ENCODE measurements at regions not wholly inside any gene's neighbourhood (a gene's known extent, or its start where the extent isn't known, plus 50 kb on each side); places are given as distances from the start of the nearest gene placed in this dataset.

GRCh38 chr5:74420947-74421346, 219.6 kb downstream of the ENC1 start:
- Histone ChIP-seq H4K20me1 (no peaks in the 10 kb centered on the region), H3K27ac (no peak overlapping the region), H3K9me3 (no peaks in the 10 kb centered on the region), H3K4me3 (no peak overlapping the region), H3K9ac (no peak overlapping the region), H3K4me1 (no peaks in the 10 kb centered on the region), H3K4me2 (no peak overlapping the region), H3K36me3 (no peaks in the 10 kb centered on the region), H3K27me3 (no peaks in the 10 kb centered on the region)
- no peak for TF ChIP-seq Cebpa-rat (IDR thresholded peaks at IDR 0.05)

- H3K27ac ChIP-seq, result no peak overlapping the region
- H3K9me3 ChIP-seq, result no peaks in the 10 kb centered on the region
- H3K27me3 ChIP-seq, result no peaks in the 10 kb centered on the region
- H3K4me2 ChIP-seq, result no peak overlapping the region
- H3K9ac ChIP-seq, result no peak overlapping the region
- H3K4me3 ChIP-seq, result no peak overlapping the region
- H3K36me3 ChIP-seq, result no peaks in the 10 kb centered on the region
- H3K4me1 ChIP-seq, result no peaks in the 10 kb centered on the region
- TF ChIP-seq Cebpa-rat (IDR thresholded peaks at IDR 0.05), result no peak
- no peaks in the 10 kb centered on the region for H4K20me1 ChIP-seq
These were observed 220.3 kb downstream of the ENC1 start for GRCh38 chr5:74420220-74420619.

- H4K20me1 ChIP-seq, result no peaks in the 10 kb centered on the region
- no peak overlapping the region for H3K4me3 ChIP-seq
- H3K4me1 ChIP-seq, result no peaks in the 10 kb centered on the region
- H3K27ac ChIP-seq, result no peak overlapping the region
- no peak for TF ChIP-seq Cebpa-rat (IDR thresholded peaks at IDR 0.05)
- no peak overlapping the region for H3K4me2 ChIP-seq
- no peak overlapping the region for H3K9ac ChIP-seq
- H3K9me3 ChIP-seq, result no peaks in the 10 kb centered on the region
- H3K36me3 ChIP-seq, result no peaks in the 10 kb centered on the region
- no peaks in the 10 kb centered on the region for H3K27me3 ChIP-seq
These were observed 221.1 kb downstream of the ENC1 start for GRCh38 chr5:74419468-74419867.

GRCh38 chr5:74418709-74419108, 221.8 kb downstream of the ENC1 start:
- Histone ChIP-seq H3K9ac (no peak overlapping the region), H3K4me3 (no peak overlapping the region), H3K4me2 (no peak overlapping the region)

GRCh38 chr5:74418261-74418660, 222.3 kb downstream of the ENC1 start:
- no peaks in the 10 kb centered on the region for H3K27me3 ChIP-seq
- H4K20me1 ChIP-seq, result no peaks in the 10 kb centered on the region
- no peak overlapping the region for H3K9ac ChIP-seq
- H3K27ac ChIP-seq, result no peak overlapping the region
- H3K4me1 ChIP-seq, result no peaks in the 10 kb centered on the region
- H3K9me3 ChIP-seq, result no peaks in the 10 kb centered on the region
- no peak overlapping the region for H3K4me2 ChIP-seq
- H3K36me3 ChIP-seq, result no peaks in the 10 kb centered on the region
- no peak for TF ChIP-seq Cebpa-rat (IDR thresholded peaks at IDR 0.05)
- H3K4me3 ChIP-seq, result no peak overlapping the region

More at GRCh38 chr5:74418709-74419108, 221.8 kb downstream of the ENC1 start:
- H3K36me3 ChIP-seq, result no peaks in the 10 kb centered on the region
- H3K4me1 ChIP-seq, result no peaks in the 10 kb centered on the region
- TF ChIP-seq Cebpa-rat (IDR thresholded peaks at IDR 0.05), result no peak
- H4K20me1 ChIP-seq, result no peaks in the 10 kb centered on the region
- H3K9me3 ChIP-seq, result no peaks in the 10 kb centered on the region
- no peak overlapping the region for H3K27ac ChIP-seq
- H3K27me3 ChIP-seq, result no peaks in the 10 kb centered on the region

GRCh38 chr5:74415695-74416102, 224.8 kb downstream of the ENC1 start:
- TF ChIP-seq Cebpa-rat (IDR thresholded peaks at IDR 0.05), result no peak
- H4K20me1 ChIP-seq, result no peaks in the 10 kb centered on the region
- H3K27me3 ChIP-seq, result no peaks in the 10 kb centered on the region
- no peak overlapping the region for H3K27ac ChIP-seq
- no peak overlapping the region for H3K4me3 ChIP-seq
- no peak overlapping the region for H3K9ac ChIP-seq
- no peaks in the 10 kb centered on the region for H3K9me3 ChIP-seq
- no peaks in the 10 kb centered on the region for H3K4me1 ChIP-seq
- H3K4me2 ChIP-seq, result no peak overlapping the region
- no peaks in the 10 kb centered on the region for H3K36me3 ChIP-seq

- Histone ChIP-seq H3K9me3 (no peaks in the 10 kb centered on the region), H3K4me3 (no peak overlapping the region), H4K20me1 (no peaks in the 10 kb centered on the region), H3K9ac (no peak overlapping the region), H3K36me3 (no peaks in the 10 kb centered on the region), H3K27ac (no peak overlapping the region), H3K4me1 (no peaks in the 10 kb centered on the region), H3K27me3 (no peaks in the 10 kb centered on the region), H3K4me2 (no peak overlapping the region)
- no peak for TF ChIP-seq Cebpa-rat (IDR thresholded peaks at IDR 0.05)
These were observed 226.3 kb downstream of the ENC1 start for GRCh38 chr5:74414228-74414627.

GRCh38 chr5:74413403-74414048, 227.0 kb downstream of the ENC1 start:
- no peaks in the 10 kb centered on the region for H3K4me1 ChIP-seq
- no peaks in the 10 kb centered on the region for H3K36me3 ChIP-seq
- H3K9ac ChIP-seq, result no peak overlapping the region
- H3K27me3 ChIP-seq, result no peaks in the 10 kb centered on the region
- no peak overlapping the region for H3K4me2 ChIP-seq
- H3K4me3 ChIP-seq, result no peak overlapping the region
- TF ChIP-seq Cebpa-rat (IDR thresholded peaks at IDR 0.05), result no peak
- H3K27ac ChIP-seq, result no peak overlapping the region
- H4K20me1 ChIP-seq, result no peaks in the 10 kb centered on the region
- no peaks in the 10 kb centered on the region for H3K9me3 ChIP-seq

- Histone ChIP-seq H3K4me3 (no peak overlapping the region), H3K27me3 (no peaks in the 10 kb centered on the region), H3K9me3 (no peaks in the 10 kb centered on the region), H3K4me2 (no peak overlapping the region), H4K20me1 (no peaks in the 10 kb centered on the region), H3K36me3 (no peaks in the 10 kb centered on the region), H3K9ac (no peak overlapping the region), H3K27ac (no peak overlapping the region), H3K4me1 (no peaks in the 10 kb centered on the region)
- TF ChIP-seq Cebpa-rat (IDR thresholded peaks at IDR 0.05), result no peak
These were observed 228.5 kb downstream of the ENC1 start for GRCh38 chr5:74412066-74412465.

- H3K4me3 ChIP-seq, result no peak overlapping the region
- H4K20me1 ChIP-seq, result no peaks in the 10 kb centered on the region
- no peak for TF ChIP-seq Cebpa-rat (IDR thresholded peaks at IDR 0.05)
- H3K4me2 ChIP-seq, result no peak overlapping the region
- H3K9ac ChIP-seq, result no peak overlapping the region
- no peaks in the 10 kb centered on the region for H3K36me3 ChIP-seq
- no peaks in the 10 kb centered on the region for H3K27me3 ChIP-seq
- H3K4me1 ChIP-seq, result no peaks in the 10 kb centered on the region
- H3K27ac ChIP-seq, result no peak overlapping the region
- H3K9me3 ChIP-seq, result no peaks in the 10 kb centered on the region
These were observed 230.8 kb downstream of the ENC1 start for GRCh38 chr5:74409712-74410111.

GRCh38 chr5:74409166-74409706, 231.3 kb downstream of the ENC1 start:
- Histone ChIP-seq H3K9me3 (no peaks in the 10 kb centered on the region), H3K36me3 (no peaks in the 10 kb centered on the region), H3K4me3 (no peak overlapping the region), H3K4me2 (no peak overlapping the region), H3K4me1 (no peaks in the 10 kb centered on the region), H3K27me3 (no peaks in the 10 kb centered on the region), H3K9ac (no peak overlapping the region), H3K27ac (no peak overlapping the region), H4K20me1 (no peaks in the 10 kb centered on the region)
- TF ChIP-seq Cebpa-rat (IDR thresholded peaks at IDR 0.05), result no peak
